GM21515 (cell line): ENCODE measurements at regions not wholly inside any gene's neighbourhood (a gene's known extent, or its start where the extent isn't known, plus 50 kb on each side); places are given as distances from the start of the nearest gene placed in this dataset.

Source experiments
- ATAC-seq: cut with Tn5 transposase; IDR thresholded peaks from one replicate; pipeline ENCODE4 v1.9.1; 2021; ENCODE audit not compliant: unreplicated experiment

- no peak for ATAC-seq
Measured at GRCh38 chr12:107271523-107271922, 178.2 kb upstream of the CRY1 start.

GRCh38 chr12:107275530-107275929 lies 182.2 kb upstream of the CRY1 start:
- no peak for ATAC-seq

GRCh38 chr12:107277855-107278254 lies 184.5 kb upstream of the CRY1 start:
- no peak for ATAC-seq

- no peak for ATAC-seq
Measured at GRCh38 chr12:107282628-107283027, 189.3 kb upstream of the CRY1 start.

- ATAC-seq, result no peak
Measured at GRCh38 chr12:107283652-107284051, 190.3 kb upstream of the CRY1 start.

GRCh38 chr12:107284692-107285091 lies 191.3 kb upstream of the CRY1 start:
- ATAC-seq, result no peak

- ATAC-seq, result no peak
Measured at GRCh38 chr12:107287436-107288413, 194.4 kb upstream of the CRY1 start.

GRCh38 chr12:107288414-107289127 lies 195.2 kb upstream of the CRY1 start:
- no peak for ATAC-seq

GRCh38 chr12:107291018-107291417 lies 197.7 kb upstream of the CRY1 start:
- no peak for ATAC-seq

GRCh38 chr12:107296681-107297089 lies 203.3 kb upstream of the CRY1 start:
- ATAC-seq, result no peak

- ATAC-seq, result no peak
Measured at GRCh38 chr12:107302649-107303341, 209.4 kb upstream of the CRY1 start.

GRCh38 chr12:107304588-107305532 lies 211.5 kb upstream of the CRY1 start:
- no peak for ATAC-seq

- ATAC-seq, result no peak
Measured at GRCh38 chr12:107306141-107306659, 212.9 kb upstream of the CRY1 start.

- ATAC-seq, result no peak
Measured at GRCh38 chr12:107308310-107308709, 215.0 kb upstream of the CRY1 start.

- no peak for ATAC-seq
Measured at GRCh38 chr12:107309020-107309419, 215.7 kb upstream of the CRY1 start.

- no peak for ATAC-seq
Measured at GRCh38 chr12:107310621-107311020, 217.3 kb upstream of the CRY1 start.

- no peak for ATAC-seq
Measured at GRCh38 chr12:107311682-107312081, 218.3 kb upstream of the CRY1 start.

GRCh38 chr12:107317751-107318555 lies 224.6 kb upstream of the CRY1 start:
- ATAC-seq, result no peak

- no peak for ATAC-seq
Measured at GRCh38 chr12:107318556-107318805, 225.1 kb upstream of the CRY1 start.
